Body of pancreas (tissue), 4 donors: ENCODE measurements at regions not wholly inside any gene's neighbourhood (a gene's known extent, or its start where the extent isn't known, plus 50 kb on each side); places are given as distances from the start of the nearest gene placed in this dataset.

Experiments
- ATAC-seq: fragments of 150-250 bp; one replicate; pipeline ENCODE4 v1.9.1; 2016
- DNase-seq, 4 donors: peaks; one replicate each; pipeline ENCODE4 v3.0.0-alpha.2; 2019
- H3K27ac ChIP-seq, 4 donors: fragments of 200-600 bp; sonication (generic); 1 replicate in 3 of 4; 2 replicates in 1 of 4; pipeline versions ENCODE4 v1.5.1 to v1.6.1; 2016 to 2019; ENCODE audit warnings: mild to moderate bottlenecking in 1 of 4, mixed read lengths in 1 of 4, moderate library complexity in 1 of 4
- H3K27me3 ChIP-seq, 2 donors: fragments of 200-600 bp; sonication (generic); one replicate each; pipeline ENCODE4 v1.6.0; 2016; ENCODE audit warnings: mild to moderate bottlenecking in 1 of 2
- H3K36me3 ChIP-seq, 2 donors: fragments of 200-600 bp; sonication (generic); replicated peaks in 1 of 2; 2 replicates each; pipeline ENCODE4 v1.5.1; 2016; ENCODE audit warnings: low read depth in 2 of 2; ENCODE audit not compliant: insufficient read depth in 1 of 2
- H3K4me1 ChIP-seq: fragments of 200-600 bp; sonication (generic); one replicate; pipeline ENCODE4 v1.6.0; 2016
- H3K4me3 ChIP-seq, 2 donors: fragments of 200-600 bp; sonication (generic); 1 replicate in 1 of 2; 2 replicates in 1 of 2; pipeline ENCODE4 v1.5.1; 2016 to 2019
- H3K9me3 ChIP-seq, 3 donors: fragments of 200-600 bp; sonication (generic); 1 replicate in 2 of 3; 2 replicates in 1 of 3; pipeline ENCODE4 v1.5.1; 2016
- CTCF ChIP-seq, 7 experiments: fragments of 450-650 bp in 4 of 7; fragments of 200-600 bp in 3 of 7; sonication (generic) in 3 of 7; IDR thresholded peaks; one replicate each; pipeline ENCODE4 v1.5.1; 2016 to 2019; ENCODE audit warnings: antibody characterized with exemption in 7 of 7
- POLR2A ChIP-seq, 3 donors: fragments of 450-650 bp; IDR thresholded peaks; one replicate each; pipeline ENCODE4 v1.6.1; 2016; ENCODE audit warnings: antibody characterized with exemption in 3 of 3, mild to moderate bottlenecking in 2 of 3
- WGBS, 2 donors: methylation state at CpG; one replicate each; pipeline ENCODE4 v1.1.5; 2017; 5-methylcytosine and 5-hydroxymethylcytosine counted together
- intact Hi-C: fragments of 100-400 bp; cut with DNase I; formaldehyde crosslinking; loops from one replicate; pipeline ENCODE4 v1.15.1; 2023

- intact Hi-C loops: no loop called here
- Histone ChIP-seq H3K4me1 (no peaks in the 10 kb centered on the region), H3K4me3 (no peak overlapping the region), H3K36me3 (no peaks in the 10 kb centered on the region), H3K27me3 (no peaks in the 10 kb centered on the region), H3K27ac (no peak overlapping the region), H3K9me3 (no peaks in the 10 kb centered on the region)
- TF ChIP-seq CTCF (IDR thresholded peaks at IDR 0.05) (no peak), POLR2A (IDR thresholded peaks at IDR 0.05) (no peak)
- DNase-seq (no peak), ATAC-seq (no peak)
- WGBS, 2 donors: 75 to 77% methylated on average over 2 of the region's 2 CpGs
Observed at GRCh38 chr3:137075020-137075419, 117.2 kb downstream of the IL20RB start.

DNA sequence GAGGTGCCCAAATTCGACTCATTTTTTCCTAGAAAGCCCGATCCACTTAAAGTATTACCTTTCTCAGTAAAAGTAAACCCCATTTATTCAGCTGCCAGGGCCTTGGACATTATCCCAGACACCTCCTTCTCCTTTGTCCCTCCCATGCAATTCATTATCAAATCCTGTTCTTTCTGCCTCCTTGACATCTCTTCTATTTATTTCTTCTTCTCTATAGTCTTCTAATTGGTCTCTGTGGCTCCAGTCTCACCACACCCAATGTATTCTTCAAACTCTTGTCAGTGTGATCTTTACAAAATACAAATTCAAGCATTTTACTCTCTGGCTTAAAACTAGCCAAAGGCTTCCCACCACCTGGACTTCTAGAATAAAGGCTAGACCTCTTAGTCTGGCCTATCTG lies 120.3 kb downstream of the IL20RB start:
- Histone ChIP-seq H3K36me3 (no peaks in the 10 kb centered on the region), H3K27me3 (no peaks in the 10 kb centered on the region), H3K4me1 (peaks cover 10% of the 10 kb centered on the region), H3K27ac (no peak overlapping the region), H3K9me3 (no peaks in the 10 kb centered on the region), H3K4me3 (no peak overlapping the region)
- intact Hi-C loops: no loop called here
- WGBS, 2 donors: 39 to 59% methylated on average over 2 of the region's 2 CpGs
- TF ChIP-seq CTCF (IDR thresholded peaks at IDR 0.05) (no peak), POLR2A (IDR thresholded peaks at IDR 0.05) (no peak)
- DNase-seq: no peak
- no peak for ATAC-seq

DNA sequence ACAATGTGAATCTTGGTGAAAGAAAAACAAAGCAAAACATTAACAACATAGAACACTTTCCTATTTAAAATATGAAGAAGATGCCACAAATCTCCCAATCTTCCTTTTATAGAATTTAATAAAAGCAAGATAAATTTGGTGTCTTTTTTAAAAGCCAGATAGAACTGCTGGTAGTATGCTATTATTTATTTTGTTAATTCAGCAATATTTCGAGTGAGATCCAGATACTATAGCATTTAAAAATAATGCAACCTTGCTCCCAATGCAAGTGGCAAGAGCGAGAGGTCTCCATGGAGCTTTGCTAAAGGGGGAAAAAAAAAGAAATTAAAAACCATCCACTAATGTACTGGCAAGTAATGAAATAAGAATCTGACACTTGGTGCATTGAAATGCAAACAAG lies 121.8 kb downstream of the IL20RB start:
- WGBS, 2 donors: 75 to 84% methylated on average over 2 of the region's 2 CpGs
- no peak for ATAC-seq
- no peak for TF ChIP-seq CTCF (IDR thresholded peaks at IDR 0.05)
- TF ChIP-seq POLR2A (IDR thresholded peaks at IDR 0.05): no peak

DNA sequence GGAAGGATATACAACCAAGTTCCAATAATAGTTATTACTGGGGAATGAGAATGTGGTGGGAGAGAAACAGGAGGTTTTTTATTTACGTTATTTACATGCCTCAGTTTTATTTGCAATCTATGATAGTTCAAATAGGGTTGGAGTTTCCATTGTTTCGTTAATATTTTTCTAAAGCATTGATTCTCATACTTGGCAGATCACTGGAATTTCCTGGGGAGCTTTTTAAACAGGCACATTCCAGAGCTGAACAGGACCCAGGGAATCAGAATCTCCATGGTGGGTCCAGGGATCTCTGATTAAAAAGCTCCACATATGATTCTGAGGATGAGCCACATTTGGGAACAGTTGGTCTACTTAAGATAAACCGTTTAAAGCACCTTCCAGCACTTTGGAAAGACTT lies 123.9 kb downstream of the IL20RB start:
- 13 to 15% methylated on average over 3 of the region's 3 CpGs for WGBS, 2 donors
- peak; percentile 79 for ATAC-seq

More for the DNA sequence above, 121.8 kb downstream of the IL20RB start:
- H3K9me3 ChIP-seq: no peaks in the 10 kb centered on the region
- H3K36me3 ChIP-seq: no peaks in the 10 kb centered on the region
- no peaks in the 10 kb centered on the region for H3K27me3 ChIP-seq
- peaks cover 10% of the 10 kb centered on the region for H3K4me1 ChIP-seq
- H3K27ac ChIP-seq: no peak overlapping the region
- DNase-seq: no peak
- intact Hi-C loops: no loop called here
- no peak overlapping the region for H3K4me3 ChIP-seq

More for the DNA sequence above, 123.9 kb downstream of the IL20RB start:
- TF ChIP-seq CTCF (IDR thresholded peaks at IDR 0.05) (no peak), POLR2A (IDR thresholded peaks at IDR 0.05) (no peak)
- H3K4me3 ChIP-seq: no peak overlapping the region
- H3K9me3 ChIP-seq: no peaks in the 10 kb centered on the region
- H3K27ac ChIP-seq: peak overlapping the region in 2 of 4 donors; percentile 18 to 27
- no peak for DNase-seq
- no peaks in the 10 kb centered on the region for H3K27me3 ChIP-seq
- no peaks in the 10 kb centered on the region for H3K36me3 ChIP-seq
- peaks cover 10% of the 10 kb centered on the region for H3K4me1 ChIP-seq
- intact Hi-C loops: no loop called here
